ENCODE measurements at regions not wholly inside any gene's neighbourhood (a gene's known extent, or its start where the extent isn't known, plus 50 kb on each side); places are given as distances from the start of the nearest gene placed in this dataset.

- Histone ChIP-seq H3K4me3 (no peak overlapping the region), H3K27ac (no peak overlapping the region), H3K4me1 (no peaks in the 10 kb centered on the region), H3K27me3 (peaks cover 0 to 12% (median 0%) of the 10 kb centered on the region in 7 donors), H3K36me3 (no peaks in the 10 kb centered on the region), H3K9me3 (no peaks in the 10 kb centered on the region)
- intact Hi-C loops (cut with DNase I), result no loop called here
- ATAC-seq (no peak), DNase-seq (no peak)
- WGBS, 2 donors, result 96 to 100% methylated on average over 1 of the region's 1 CpG
- no peak for TF ChIP-seq CTCF (IDR thresholded peaks at IDR 0.05)
Measured at GRCh38 chr13:30025351-30025750, 174.9 kb upstream of the UBL3 start.

- no peaks in the 10 kb centered on the region for H3K36me3 ChIP-seq
- TF ChIP-seq CTCF (IDR thresholded peaks at IDR 0.05), result no peak
- H3K9me3 ChIP-seq, result no peaks in the 10 kb centered on the region
- H3K4me3 ChIP-seq, result no peak overlapping the region
- DNase-seq (no peak), ATAC-seq (no peak)
- H3K27ac ChIP-seq, result no peak overlapping the region
- H3K4me1 ChIP-seq, result peaks cover 0 to 5% (median 0%) of the 10 kb centered on the region in 9 donors
- peaks cover 0 to 12% (median 0%) of the 10 kb centered on the region in 7 donors for H3K27me3 ChIP-seq
- intact Hi-C loops (cut with DNase I), result no loop called here
- WGBS, 2 donors, result 88 to 89% methylated on average over 8 of the region's 8 CpGs
Measured at GRCh38 chr13:30024125-30024865, 173.9 kb upstream of the UBL3 start.

GRCh38 chr13:30023196-30023895 is 172.9 kb upstream of the UBL3 start:
- no peak for TF ChIP-seq CTCF (IDR thresholded peaks at IDR 0.05)
- DNase-seq (no peak), ATAC-seq (no peak)
- Histone ChIP-seq H3K27ac (no peak overlapping the region), H3K36me3 (no peaks in the 10 kb centered on the region), H3K27me3 (peaks cover 0 to 17% (median 0%) of the 10 kb centered on the region in 7 donors), H3K4me1 (peaks cover 0 to 5% (median 0%) of the 10 kb centered on the region in 9 donors), H3K9me3 (no peaks in the 10 kb centered on the region), H3K4me3 (no peak overlapping the region)
- WGBS, 2 donors, result 76 to 80% methylated on average over 8 of the region's 8 CpGs
- intact Hi-C loops (cut with DNase I), result no loop called here

GRCh38 chr13:30022796-30023195 is 172.4 kb upstream of the UBL3 start:
- H3K27ac ChIP-seq, result no peak overlapping the region
- WGBS, 2 donors, result 89 to 92% methylated on average over 2 of the region's 2 CpGs
- DNase-seq (no peak), ATAC-seq (no peak)
- no peaks in the 10 kb centered on the region for H3K36me3 ChIP-seq
- TF ChIP-seq CTCF (IDR thresholded peaks at IDR 0.05), result no peak
- H3K9me3 ChIP-seq, result no peaks in the 10 kb centered on the region
- peaks cover 0 to 17% (median 0%) of the 10 kb centered on the region in 7 donors for H3K27me3 ChIP-seq
- H3K4me3 ChIP-seq, result no peak overlapping the region
- peaks cover 0 to 5% (median 0%) of the 10 kb centered on the region in 9 donors for H3K4me1 ChIP-seq
- intact Hi-C loops (cut with DNase I), result no loop called here
